ENCODE measurements at regions not wholly inside any gene's neighbourhood (a gene's known extent, or its start where the extent isn't known, plus 50 kb on each side); places are given as distances from the start of the nearest gene placed in this dataset.

DNA sequence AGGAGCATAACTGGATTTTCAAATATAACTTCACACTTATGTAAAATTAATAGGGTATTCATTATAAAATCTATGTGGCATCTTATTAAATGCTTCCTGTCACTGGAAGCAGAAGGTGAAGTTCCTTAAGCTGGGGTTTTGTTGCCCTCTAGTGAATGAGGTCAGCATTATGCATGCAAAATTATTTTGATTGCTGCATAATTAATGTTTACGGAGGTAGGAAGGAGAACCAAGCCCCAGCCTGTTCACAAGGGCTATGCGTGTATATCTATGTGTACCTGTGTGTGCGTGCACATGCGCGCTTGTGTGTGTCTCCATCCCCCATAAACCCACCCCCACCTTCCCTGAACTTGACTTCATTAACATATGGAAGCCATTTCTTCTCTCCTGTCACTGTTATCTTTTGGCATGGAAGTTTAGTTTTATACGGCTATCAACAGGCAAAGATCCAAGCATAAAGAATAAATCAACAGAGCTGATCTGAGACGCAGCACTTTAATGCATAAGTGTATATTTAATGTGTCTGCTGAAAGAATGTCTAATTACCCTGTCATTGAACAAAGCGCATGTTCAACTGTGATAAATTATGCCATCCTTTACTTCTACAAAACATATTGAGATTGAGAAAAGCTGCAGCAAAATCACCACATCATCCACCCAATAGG lies 90.2 kb upstream of the CDH4 start:
- no peaks in the 10 kb centered on the region for H3K27me3 ChIP-seq (ENCODE audit: insufficient read depth in 3 of 3, low read length in 2 of 3)
- H3K27ac ChIP-seq, result no peak overlapping the region
- H3K36me3 ChIP-seq (ENCODE audit: insufficient read depth in 1 of 2, low read depth in 1 of 2), result no peaks in the 10 kb centered on the region
- ATAC-seq (no peak), DNase-seq (no peak)
- no peaks in the 10 kb centered on the region for H3K9me3 ChIP-seq
- intact Hi-C loops (cut with DNase I), result no loop called here
- WGBS, 3 donors, result 70 to 74% (median 70%) methylated on average over 8 of the region's 8 CpGs
- no peaks in the 10 kb centered on the region for H3K4me1 ChIP-seq
- TF ChIP-seq, protein P1, sequence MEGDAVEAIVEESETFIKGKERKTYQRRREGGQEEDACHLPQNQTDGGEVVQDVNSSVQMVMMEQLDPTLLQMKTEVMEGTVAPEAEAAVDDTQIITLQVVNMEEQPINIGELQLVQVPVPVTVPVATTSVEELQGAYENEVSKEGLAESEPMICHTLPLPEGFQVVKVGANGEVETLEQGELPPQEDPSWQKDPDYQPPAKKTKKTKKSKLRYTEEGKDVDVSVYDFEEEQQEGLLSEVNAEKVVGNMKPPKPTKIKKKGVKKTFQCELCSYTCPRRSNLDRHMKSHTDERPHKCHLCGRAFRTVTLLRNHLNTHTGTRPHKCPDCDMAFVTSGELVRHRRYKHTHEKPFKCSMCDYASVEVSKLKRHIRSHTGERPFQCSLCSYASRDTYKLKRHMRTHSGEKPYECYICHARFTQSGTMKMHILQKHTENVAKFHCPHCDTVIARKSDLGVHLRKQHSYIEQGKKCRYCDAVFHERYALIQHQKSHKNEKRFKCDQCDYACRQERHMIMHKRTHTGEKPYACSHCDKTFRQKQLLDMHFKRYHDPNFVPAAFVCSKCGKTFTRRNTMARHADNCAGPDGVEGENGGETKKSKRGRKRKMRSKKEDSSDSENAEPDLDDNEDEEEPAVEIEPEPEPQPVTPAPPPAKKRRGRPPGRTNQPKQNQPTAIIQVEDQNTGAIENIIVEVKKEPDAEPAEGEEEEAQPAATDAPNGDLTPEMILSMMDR (IDR thresholded peaks at IDR 0.05), result no peak
- H3K4me3 ChIP-seq, result no peak overlapping the region

DNA sequence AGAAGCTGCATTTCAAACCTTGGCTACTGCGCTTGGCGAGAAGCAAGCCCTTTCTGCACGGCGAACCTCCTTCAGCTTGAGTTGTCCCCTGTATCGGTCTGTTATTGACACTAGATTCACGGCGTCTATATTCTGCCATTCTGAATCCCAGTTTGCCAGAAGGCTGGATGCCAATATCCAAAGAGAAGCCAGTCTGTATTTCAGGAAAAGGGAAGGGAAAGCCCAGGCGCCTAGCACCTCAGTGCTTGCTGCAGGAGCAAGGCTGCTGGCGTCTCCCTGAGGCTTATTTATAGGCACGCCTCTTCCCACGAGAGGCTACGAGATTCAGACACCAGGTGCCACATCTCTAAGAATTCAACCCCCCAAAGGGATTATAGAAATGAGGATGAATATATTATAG lies 89.6 kb upstream of the CDH4 start:
- no peak for ATAC-seq
- 70 to 75% (median 72%) methylated on average over 12 of the region's 12 CpGs for WGBS, 3 donors
- no peaks in the 10 kb centered on the region for H3K36me3 ChIP-seq (ENCODE audit: insufficient read depth in 1 of 2, low read depth in 1 of 2)
- no peaks in the 10 kb centered on the region for H3K4me1 ChIP-seq
- TF ChIP-seq, protein P1 (IDR thresholded peaks at IDR 0.05), result no peak
- no peaks in the 10 kb centered on the region for H3K9me3 ChIP-seq
- H3K4me3 ChIP-seq, result no peak overlapping the region
- H3K27me3 ChIP-seq (ENCODE audit: insufficient read depth in 3 of 3, low read length in 2 of 3), result no peaks in the 10 kb centered on the region
- no peak for DNase-seq
- H3K27ac ChIP-seq, result no peak overlapping the region
- intact Hi-C loops (cut with DNase I), result no loop called here

DNA sequence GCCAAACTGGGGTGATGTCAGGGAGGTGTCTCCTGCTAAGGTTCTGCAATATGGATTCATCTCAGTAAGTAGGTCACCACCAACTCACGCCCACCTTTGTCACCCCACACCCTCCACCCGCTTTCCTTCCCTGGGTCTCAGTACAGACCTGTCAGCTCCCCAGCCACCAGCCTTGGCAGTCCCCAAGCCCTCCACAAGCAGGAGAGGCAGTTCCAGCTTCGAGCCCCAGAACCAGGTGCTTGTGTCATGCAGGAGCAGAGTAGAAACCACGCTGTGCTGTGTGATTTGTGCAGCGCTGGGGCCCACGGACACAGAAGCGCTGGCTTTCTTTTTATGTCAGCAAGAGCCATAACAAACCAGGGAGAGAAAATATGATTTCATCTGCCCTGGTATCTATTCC lies 89.0 kb upstream of the CDH4 start:
- ATAC-seq, result no peak
- intact Hi-C loops (cut with DNase I), result no loop called here
- 77 to 79% (median 78%) methylated on average over 7 of the region's 7 CpGs for WGBS, 3 donors
- no peak for DNase-seq
- Histone ChIP-seq H3K36me3 (ENCODE audit: insufficient read depth in 1 of 2, low read depth in 1 of 2) (no peaks in the 10 kb centered on the region), H3K27me3 (ENCODE audit: insufficient read depth in 3 of 3, low read length in 2 of 3) (no peaks in the 10 kb centered on the region), H3K4me3 (no peak overlapping the region), H3K4me1 (no peaks in the 10 kb centered on the region), H3K9me3 (no peaks in the 10 kb centered on the region), H3K27ac (no peak overlapping the region)
- TF ChIP-seq, protein P1 (IDR thresholded peaks at IDR 0.05), result no peak

DNA sequence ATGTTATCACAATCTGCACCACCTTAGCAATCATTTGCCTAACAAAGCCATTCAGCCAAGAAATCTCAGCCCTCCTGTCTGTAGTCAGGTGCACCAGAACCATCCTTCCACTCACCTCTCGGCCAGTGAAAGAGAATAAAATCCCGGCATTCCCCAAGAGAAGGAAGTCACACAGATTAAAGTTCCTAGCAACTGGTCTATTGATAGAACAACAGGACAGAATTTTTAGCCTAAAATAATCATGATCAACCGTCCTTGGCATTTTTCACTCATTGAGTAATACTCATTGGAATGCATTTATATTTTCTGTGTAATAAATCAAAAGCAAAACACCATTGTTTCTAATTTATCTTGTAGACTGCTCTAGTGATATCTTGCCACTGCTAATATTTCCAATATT lies 85.7 kb upstream of the CDH4 start:
- H3K27me3 ChIP-seq (ENCODE audit: insufficient read depth in 3 of 3, low read length in 2 of 3), result no peaks in the 10 kb centered on the region
- TF ChIP-seq, protein P1 (IDR thresholded peaks at IDR 0.05), result no peak
- H3K9me3 ChIP-seq, result no peaks in the 10 kb centered on the region
- no peak for DNase-seq
- H3K27ac ChIP-seq, result no peak overlapping the region
- intact Hi-C loops (cut with DNase I), result no loop called here
- H3K4me3 ChIP-seq, result no peak overlapping the region
- 16 to 35% (median 32%) methylated on average over 3 of the region's 3 CpGs for WGBS, 3 donors
- no peaks in the 10 kb centered on the region for H3K36me3 ChIP-seq (ENCODE audit: insufficient read depth in 1 of 2, low read depth in 1 of 2)
- ATAC-seq, result no peak
- no peaks in the 10 kb centered on the region for H3K4me1 ChIP-seq

DNA sequence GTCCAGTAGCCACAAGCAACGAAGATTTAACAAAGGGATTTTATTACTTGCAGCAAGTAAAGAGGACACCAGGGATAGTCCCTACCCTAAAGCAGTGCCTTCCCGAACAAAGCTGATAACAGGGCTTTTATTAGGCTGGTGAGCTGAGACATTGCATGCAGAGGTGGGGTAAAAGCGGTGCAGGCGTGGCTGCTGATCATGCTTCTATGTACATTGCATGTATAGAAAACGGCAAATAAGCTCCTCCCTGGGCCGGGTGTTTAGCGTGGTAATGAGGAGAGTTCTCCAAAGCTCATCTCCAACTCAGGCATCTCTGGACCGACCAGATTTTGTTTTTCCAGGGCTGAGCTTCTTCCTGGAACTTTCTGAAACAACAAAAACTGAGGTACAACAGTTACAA lies 83.5 kb upstream of the CDH4 start:
- ATAC-seq (no peak), DNase-seq (no peak)
- Histone ChIP-seq H3K36me3 (ENCODE audit: insufficient read depth in 1 of 2, low read depth in 1 of 2) (no peaks in the 10 kb centered on the region), H3K27me3 (ENCODE audit: insufficient read depth in 3 of 3, low read length in 2 of 3) (peaks cover 0 to 13% (median 0%) of the 10 kb centered on the region in 3 donors), H3K27ac (no peak overlapping the region), H3K4me1 (no peaks in the 10 kb centered on the region), H3K9me3 (no peaks in the 10 kb centered on the region), H3K4me3 (no peak overlapping the region)
- intact Hi-C loops (cut with DNase I), result no loop called here
- TF ChIP-seq, protein P1 (IDR thresholded peaks at IDR 0.05), result no peak
- WGBS, 3 donors, result 74 to 85% (median 79%) methylated on average over 8 of the region's 8 CpGs
